Endometrium (tissue), 2 donors: ENCODE measurements at regions not wholly inside any gene's neighbourhood (a gene's known extent, or its start where the extent isn't known, plus 50 kb on each side); places are given as distances from the start of the nearest gene placed in this dataset.
"Not testable (repeated sequence)": the region's sequence is repeated elsewhere in the genome, so short reads cannot be mapped to it uniquely, and the experiment has no call there.

Experiments
- FAIRE-seq: peaks from 2 replicates; lab custom pipeline; 2012; peaks lifted over from hg19 to GRCh38; lab: Jason Lieb, UNC
- donor health status: control.
- donor health status: control.

GRCh38 chr16:8452941-8453340, 137.4 kb downstream of the TMEM114 start:
- FAIRE-seq = no peak

GRCh38 chr16:8436931-8437330, 153.4 kb downstream of the TMEM114 start:
- no peak for FAIRE-seq

- no peak for FAIRE-seq
Measured at GRCh38 chr16:8431783-8432182, 158.5 kb downstream of the TMEM114 start.

- no peak for FAIRE-seq
Measured at GRCh38 chr16:8430401-8430800, 159.9 kb downstream of the TMEM114 start.

GRCh38 chr16:8426569-8426968, 163.7 kb downstream of the TMEM114 start:
- no peak for FAIRE-seq

GRCh38 chr16:8417145-8417544, 173.2 kb downstream of the TMEM114 start:
- no peak for FAIRE-seq

GRCh38 chr16:8408855-8409567, 181.3 kb downstream of the TMEM114 start:
- FAIRE-seq = no peak

GRCh38 chr16:8407351-8407750, 183.0 kb downstream of the TMEM114 start:
- no peak for FAIRE-seq

- FAIRE-seq = no peak
Measured at GRCh38 chr16:8403978-8404749, 186.1 kb downstream of the TMEM114 start.

GRCh38 chr16:8402981-8403843, 187.1 kb downstream of the TMEM114 start:
- no peak for FAIRE-seq

GRCh38 chr16:8400683-8401082, 189.6 kb downstream of the TMEM114 start:
- not testable (repeated sequence) for FAIRE-seq

GRCh38 chr16:8398548-8398947, 191.8 kb downstream of the TMEM114 start:
- FAIRE-seq = no peak

GRCh38 chr16:8397223-8397622, 193.1 kb downstream of the TMEM114 start:
- no peak for FAIRE-seq

GRCh38 chr16:8396463-8396862, 193.8 kb downstream of the TMEM114 start:
- no peak for FAIRE-seq

- FAIRE-seq = no peak
Measured at GRCh38 chr16:8391257-8391656, 199.1 kb downstream of the TMEM114 start.

- FAIRE-seq = no peak
Measured at GRCh38 chr16:8388684-8389083, 201.6 kb downstream of the TMEM114 start.

GRCh38 chr16:8381814-8382213, 208.5 kb downstream of the TMEM114 start:
- no peak for FAIRE-seq

- no peak for FAIRE-seq
Measured at GRCh38 chr16:8380311-8380710, 210.0 kb downstream of the TMEM114 start.

- FAIRE-seq = no peak
Measured at GRCh38 chr16:8377864-8378263, 212.4 kb downstream of the TMEM114 start.

- no peak for FAIRE-seq
Measured at GRCh38 chr16:8376858-8377257, 213.5 kb downstream of the TMEM114 start.

GRCh38 chr16:8376430-8376829, 213.9 kb downstream of the TMEM114 start:
- no peak for FAIRE-seq

GRCh38 chr16:8375232-8375587, 215.1 kb downstream of the TMEM114 start:
- FAIRE-seq = no peak
